Upper lobe of left lung (tissue), 6 donors: ENCODE measurements at regions not wholly inside any gene's neighbourhood (a gene's known extent, or its start where the extent isn't known, plus 50 kb on each side); places are given as distances from the start of the nearest gene placed in this dataset.

Experiments
- ATAC-seq, 2 donors: fragments of 200-7000 bp; cut with Tn5 transposase; one replicate each; pipeline ENCODE4 v1.9.1; 2022; ENCODE audit warnings: mild to moderate bottlenecking in 2 of 2, moderate library complexity in 2 of 2; ENCODE audit not compliant: low FRiP score in 2 of 2
- DNase-seq, 2 donors: peaks; one replicate each; pipeline ENCODE4 v3.0.0-alpha.2; 2019 to 2020
- H3K27ac ChIP-seq, 4 donors: fragments of 200-600 bp; sonication (generic); one replicate each; pipeline ENCODE4 v1.5.1; 2016 to 2019
- H3K27me3 ChIP-seq, 4 donors: fragments of 200-600 bp; sonication (generic); one replicate each; pipeline ENCODE4 v1.5.1; 2017 to 2019
- H3K36me3 ChIP-seq, 4 donors: fragments of 200-600 bp; sonication (generic); one replicate each; pipeline ENCODE4 v1.5.1; 2016 to 2019
- H3K4me1 ChIP-seq, 4 donors: fragments of 200-600 bp; sonication (generic); one replicate each; pipeline ENCODE4 v1.5.1; 2018 to 2019
- H3K4me3 ChIP-seq, 4 donors: fragments of 200-600 bp; sonication (generic); one replicate each; pipeline ENCODE4 v1.5.1; 2017 to 2019; ENCODE audit warnings: mild to moderate bottlenecking in 2 of 4, moderate library complexity in 1 of 4
- H3K9me3 ChIP-seq, 4 donors: fragments of 200-600 bp; sonication (generic); one replicate each; pipeline ENCODE4 v1.5.1; 2018 to 2019
- EP300 ChIP-seq, 4 donors: sonication (generic); formaldehyde crosslinking; IDR thresholded peaks; one replicate each; pipeline ENCODE4 v1.5.1; 2017; ENCODE audit warnings: antibody characterized with exemption in 4 of 4, control low read depth in 2 of 4
- POLR2A ChIP-seq, 4 donors: fragments of 450-650 bp; IDR thresholded peaks; one replicate each; pipeline ENCODE4 v1.5.1; 2016 to 2017; ENCODE audit warnings: antibody characterized with exemption in 4 of 4, mild to moderate bottlenecking in 2 of 4
- POLR2AphosphoS5 ChIP-seq, 2 donors: sonication (generic); formaldehyde crosslinking; IDR thresholded peaks; one replicate each; pipeline ENCODE4 v1.5.1; 2017; ENCODE audit warnings: antibody characterized with exemption in 2 of 2
- WGBS, 2 donors: methylation state at CpG; one replicate each; pipeline ENCODE4 v1.1.5; 2017 to 2018; 5-methylcytosine and 5-hydroxymethylcytosine counted together
- TF ChIP-seq, protein P1 (sequence below), 6 experiments: fragments of 450-650 bp in 4 of 6; fragments of 200-600 bp in 2 of 6; sonication (generic) in 2 of 6; IDR thresholded peaks; one replicate each; pipeline ENCODE4 v1.5.1; 2016 to 2019; ENCODE audit warnings: antibody characterized with exemption in 6 of 6
- donor health status: DM: no; HTN: no; CAD: no; lungs with moderate emphysema.
- donor health status: DM: no; HTN: yes; CAD: no; lungs with severe emphysema.

DNA sequence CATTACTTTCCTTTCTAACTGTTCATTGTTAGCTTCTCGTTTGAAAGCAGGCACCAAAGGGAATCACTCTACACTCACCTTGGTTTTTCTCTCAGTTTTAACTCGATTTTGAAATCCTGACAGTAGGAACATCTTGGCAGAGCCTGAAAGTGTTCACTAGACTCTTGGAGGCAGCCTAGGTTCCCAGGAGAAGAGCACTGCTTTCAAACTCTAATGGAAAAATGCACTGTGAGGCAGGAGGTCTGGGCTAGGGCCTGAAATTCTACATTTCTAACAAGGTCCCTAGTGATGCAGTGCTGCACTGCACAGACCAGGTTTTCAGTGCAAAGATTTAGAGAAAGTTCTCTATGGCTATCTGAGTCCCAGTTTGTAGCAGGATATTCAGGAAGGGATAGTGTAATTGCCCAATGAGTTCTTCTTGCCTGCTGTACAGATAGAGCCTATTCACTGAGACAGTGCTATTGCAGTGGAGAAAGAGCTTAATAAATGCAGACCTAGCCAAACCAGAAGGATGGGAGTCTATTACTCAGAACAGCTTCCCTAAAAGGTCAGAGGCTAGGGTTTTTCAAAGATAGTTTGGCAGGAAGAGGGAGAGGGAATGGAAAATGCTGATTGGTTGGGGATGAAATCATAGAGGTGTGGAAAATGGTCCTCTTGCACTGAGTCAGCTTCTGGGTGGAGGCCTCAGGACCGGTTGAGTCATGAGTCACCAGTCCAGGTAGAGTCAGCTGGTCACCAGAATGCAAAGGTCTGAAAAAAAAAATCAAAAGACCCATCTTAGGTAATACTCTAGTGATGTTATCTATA is 153.9 kb downstream of the GPBP1 start:
- DNase-seq: no peak
- WGBS, 2 donors: 67 to 76% methylated on average over 3 of the region's 3 CpGs

DNA sequence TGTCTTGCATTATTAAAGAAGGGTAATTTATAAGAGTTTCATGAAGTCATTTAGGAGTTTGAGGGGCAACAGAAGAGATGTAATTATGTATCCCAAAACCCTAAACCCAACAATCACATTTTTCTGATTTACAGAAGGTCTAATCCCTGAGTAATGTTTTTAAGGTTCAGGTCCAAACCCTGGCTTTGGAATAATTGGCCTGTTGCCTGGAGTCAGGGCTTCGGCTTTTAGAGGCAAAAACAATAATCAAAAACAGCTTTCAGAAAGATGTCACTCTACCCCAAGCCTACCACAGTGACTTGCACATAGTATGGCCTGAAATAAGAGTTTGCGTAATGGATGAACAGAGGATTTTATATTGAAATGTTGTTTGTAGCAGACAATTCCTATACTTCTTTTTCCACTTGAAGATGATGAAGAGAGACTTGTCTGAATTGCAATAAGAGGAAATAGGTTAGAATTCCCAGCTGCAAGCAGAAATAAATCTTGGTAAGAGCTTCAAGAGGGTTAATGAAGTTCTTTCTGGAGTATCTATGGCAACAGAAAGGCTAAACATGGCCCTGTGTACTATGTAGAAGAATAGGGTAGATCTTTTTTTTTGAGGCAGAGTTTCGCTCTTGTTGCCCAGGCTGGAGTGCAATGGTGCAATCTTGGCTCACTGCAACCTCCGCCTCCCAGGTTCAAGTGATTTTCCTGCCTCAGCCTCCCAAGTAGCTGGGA is 152.0 kb downstream of the GPBP1 start:
- ATAC-seq (no peak), DNase-seq (no peak)
- TF ChIP-seq EP300 (IDR thresholded peaks at IDR 0.05) (no peak), POLR2AphosphoS5 (IDR thresholded peaks at IDR 0.05) (no peak), POLR2A (IDR thresholded peaks at IDR 0.05) (no peak)
- TF ChIP-seq, protein P1, sequence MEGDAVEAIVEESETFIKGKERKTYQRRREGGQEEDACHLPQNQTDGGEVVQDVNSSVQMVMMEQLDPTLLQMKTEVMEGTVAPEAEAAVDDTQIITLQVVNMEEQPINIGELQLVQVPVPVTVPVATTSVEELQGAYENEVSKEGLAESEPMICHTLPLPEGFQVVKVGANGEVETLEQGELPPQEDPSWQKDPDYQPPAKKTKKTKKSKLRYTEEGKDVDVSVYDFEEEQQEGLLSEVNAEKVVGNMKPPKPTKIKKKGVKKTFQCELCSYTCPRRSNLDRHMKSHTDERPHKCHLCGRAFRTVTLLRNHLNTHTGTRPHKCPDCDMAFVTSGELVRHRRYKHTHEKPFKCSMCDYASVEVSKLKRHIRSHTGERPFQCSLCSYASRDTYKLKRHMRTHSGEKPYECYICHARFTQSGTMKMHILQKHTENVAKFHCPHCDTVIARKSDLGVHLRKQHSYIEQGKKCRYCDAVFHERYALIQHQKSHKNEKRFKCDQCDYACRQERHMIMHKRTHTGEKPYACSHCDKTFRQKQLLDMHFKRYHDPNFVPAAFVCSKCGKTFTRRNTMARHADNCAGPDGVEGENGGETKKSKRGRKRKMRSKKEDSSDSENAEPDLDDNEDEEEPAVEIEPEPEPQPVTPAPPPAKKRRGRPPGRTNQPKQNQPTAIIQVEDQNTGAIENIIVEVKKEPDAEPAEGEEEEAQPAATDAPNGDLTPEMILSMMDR (IDR thresholded peaks at IDR 0.05): no peak
- peaks cover 0 to 4% (median 0%) of the 10 kb centered on the region in 4 donors for H3K4me1 ChIP-seq
- H3K27ac ChIP-seq: no peak overlapping the region
- H3K4me3 ChIP-seq: no peak overlapping the region
- 75 to 87% methylated on average over 4 of the region's 4 CpGs for whole genome bisulfite sequencing, 2 donors
- H3K27me3 ChIP-seq: no peaks in the 10 kb centered on the region
- H3K9me3 ChIP-seq: no peaks in the 10 kb centered on the region
- H3K36me3 ChIP-seq: no peaks in the 10 kb centered on the region

More for the DNA sequence above, 153.9 kb downstream of the GPBP1 start:
- Histone ChIP-seq H3K27me3 (no peaks in the 10 kb centered on the region), H3K4me3 (no peak overlapping the region), H3K27ac (no peak overlapping the region), H3K4me1 (peaks cover 0 to 4% (median 0%) of the 10 kb centered on the region in 4 donors), H3K9me3 (no peaks in the 10 kb centered on the region), H3K36me3 (no peaks in the 10 kb centered on the region)
- ATAC-seq: no peak
- TF ChIP-seq EP300 (IDR thresholded peaks at IDR 0.05) (no peak), POLR2A (IDR thresholded peaks at IDR 0.05) (no peak), POLR2AphosphoS5 (IDR thresholded peaks at IDR 0.05) (no peak)
- TF ChIP-seq, protein P1 (IDR thresholded peaks at IDR 0.05): no peak

DNA sequence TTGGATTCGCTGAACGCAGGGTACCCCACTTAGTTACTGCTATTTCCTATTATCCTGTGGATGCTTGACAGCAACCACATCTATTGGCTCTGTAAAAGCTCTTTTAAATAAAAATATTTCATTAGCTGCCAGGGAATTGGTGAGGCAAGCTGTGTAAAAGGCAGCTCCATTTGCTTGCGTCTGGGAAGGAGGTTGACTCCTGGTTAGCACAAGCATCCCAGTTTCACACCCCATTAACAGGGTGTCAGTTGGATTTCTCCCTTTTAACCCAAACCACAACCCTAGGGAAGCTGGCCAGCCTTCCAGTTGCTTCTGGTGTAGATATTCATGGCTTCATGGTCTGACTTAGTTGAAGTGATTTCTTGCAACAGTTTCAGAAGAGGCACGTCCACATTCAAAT is 151.0 kb downstream of the GPBP1 start:
- ATAC-seq: peak in 1 of 2 donors; percentile 32

DNA sequence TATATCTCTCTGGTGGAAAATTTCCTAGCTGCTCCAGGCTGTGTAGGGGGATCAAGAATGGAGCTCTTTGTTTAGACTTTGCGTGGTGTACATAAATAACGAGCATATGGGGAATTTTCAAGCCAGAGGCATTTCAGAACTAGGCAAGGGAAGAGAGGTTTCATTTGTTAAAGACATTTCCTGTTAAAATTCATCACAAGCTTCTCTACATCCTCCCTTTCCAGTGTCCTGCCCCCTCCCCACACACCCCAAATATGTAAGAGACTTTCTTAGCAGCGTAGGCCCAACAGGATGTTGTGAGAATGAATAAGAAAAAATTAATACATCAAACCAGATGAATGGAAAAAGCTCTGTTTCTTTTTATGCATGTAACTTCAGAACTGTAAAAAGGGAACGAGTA is 150.3 kb downstream of the GPBP1 start:
- TF ChIP-seq, protein P1 (IDR thresholded peaks at IDR 0.05): no peak
- TF ChIP-seq POLR2A (IDR thresholded peaks at IDR 0.05) (no peak), EP300 (IDR thresholded peaks at IDR 0.05) (no peak), POLR2AphosphoS5 (IDR thresholded peaks at IDR 0.05) (no peak)
- no peak for DNase-seq
- H3K9me3 ChIP-seq: no peaks in the 10 kb centered on the region
- H3K36me3 ChIP-seq: no peaks in the 10 kb centered on the region
- no peak overlapping the region for H3K4me3 ChIP-seq
- H3K27ac ChIP-seq: no peak overlapping the region
- H3K4me1 ChIP-seq: peaks cover 0 to 4% (median 0%) of the 10 kb centered on the region in 4 donors
- H3K27me3 ChIP-seq: no peaks in the 10 kb centered on the region
- WGBS, 2 donors: 56 to 58% methylated on average over 4 of the region's 4 CpGs
- no peak for ATAC-seq

More for the DNA sequence above, 151.0 kb downstream of the GPBP1 start:
- Histone ChIP-seq H3K4me3 (no peak overlapping the region), H3K27me3 (no peaks in the 10 kb centered on the region), H3K36me3 (no peaks in the 10 kb centered on the region), H3K4me1 (peaks cover 0 to 4% (median 0%) of the 10 kb centered on the region in 4 donors), H3K27ac (no peak overlapping the region), H3K9me3 (no peaks in the 10 kb centered on the region)
- no peak for TF ChIP-seq POLR2A (IDR thresholded peaks at IDR 0.05)
- TF ChIP-seq, protein P1 (IDR thresholded peaks at IDR 0.05): no peak
- TF ChIP-seq POLR2AphosphoS5 (IDR thresholded peaks at IDR 0.05): no peak
- TF ChIP-seq EP300 (IDR thresholded peaks at IDR 0.05): no peak
- 88 to 92% methylated on average over 4 of the region's 4 CpGs for WGBS, 2 donors
- DNase-seq: no peak
